Brain microvascular endothelial cell (primary cell): ENCODE measurements at regions not wholly inside any gene's neighbourhood (a gene's known extent, or its start where the extent isn't known, plus 50 kb on each side); places are given as distances from the start of the nearest gene placed in this dataset.

Experiments
- DNase-seq: peaks from one replicate; pipeline ENCODE4 v3.0.0-alpha.2; 2020
- H3K27ac ChIP-seq: fragments of 250-450 bp; sonication (Bioruptor Pico); 2 replicates; pipeline ENCODE4 v1.5.1; 2020; ENCODE audit warnings: mild to moderate bottlenecking, moderate library complexity
- H3K27me3 ChIP-seq: fragments of 250-450 bp; sonication (Bioruptor Pico); replicated peaks from 2 replicates; pipeline ENCODE4 v1.5.1; 2020; ENCODE audit warnings: mild to moderate bottlenecking
- H3K36me3 ChIP-seq: fragments of 250-450 bp; sonication (Bioruptor Pico); replicated peaks from 2 replicates; pipeline ENCODE4 v1.5.1; 2020; ENCODE audit warnings: mild to moderate bottlenecking
- H3K4me3 ChIP-seq: 2 replicates; pipeline ENCODE4 v1.5.1; 2011; ENCODE audit warnings: low read depth, mild to moderate bottlenecking, control low read depth, low read length, moderate library complexity
- CTCF ChIP-seq: IDR thresholded peaks from 2 replicates; pipeline ENCODE4 v1.5.1; 2011; ENCODE audit warnings: low read depth, mild to moderate bottlenecking, moderate library complexity, low read length, control low read depth, inconsistent platforms; ENCODE audit errors: missing control alignments
- in situ Hi-C: cut with HindIII; loops from 2 replicates; pipeline ENCODE4 v1.10.0; 2017; ENCODE audit warnings: low sequenced_read_pairs, low pct_ligation_motif_present

- H3K27ac ChIP-seq = no peak overlapping the region
- DNase-seq = no peak
- H3K4me3 ChIP-seq = no peak overlapping the region
- no peak for TF ChIP-seq CTCF
- no peaks in the 10 kb centered on the region for H3K36me3 ChIP-seq
- in situ Hi-C loops = no loop called here
- H3K27me3 ChIP-seq = no peaks in the 10 kb centered on the region
Measured at GRCh38 chr7:152553671-152554317, 118.0 kb upstream of the KMT2C start.

- H3K27me3 ChIP-seq = no peaks in the 10 kb centered on the region
- TF ChIP-seq CTCF = no peak
- no peak overlapping the region for H3K27ac ChIP-seq
- H3K36me3 ChIP-seq = no peaks in the 10 kb centered on the region
- in situ Hi-C loops = no loop called here
- no peak for DNase-seq
- no peak overlapping the region for H3K4me3 ChIP-seq
Measured at GRCh38 chr7:152551304-152552036, 115.7 kb upstream of the KMT2C start.

GRCh38 chr7:152544971-152545619 is 109.3 kb upstream of the KMT2C start:
- Histone ChIP-seq H3K27me3 (no peaks in the 10 kb centered on the region), H3K36me3 (no peaks in the 10 kb centered on the region), H3K27ac (no peak overlapping the region), H3K4me3 (no peak overlapping the region)
- in situ Hi-C loops = no loop called here
- TF ChIP-seq CTCF = no peak
- DNase-seq = no peak

- DNase-seq = no peak
- no peaks in the 10 kb centered on the region for H3K36me3 ChIP-seq
- in situ Hi-C loops = no loop called here
- no peaks in the 10 kb centered on the region for H3K27me3 ChIP-seq
- H3K4me3 ChIP-seq = no peak overlapping the region
- TF ChIP-seq CTCF = no peak
- no peak overlapping the region for H3K27ac ChIP-seq
Measured at GRCh38 chr7:152544481-152544927, 108.7 kb upstream of the KMT2C start.

- DNase-seq = no peak
- Histone ChIP-seq H3K4me3 (no peak overlapping the region), H3K27me3 (no peaks in the 10 kb centered on the region), H3K27ac (no peak overlapping the region), H3K36me3 (no peaks in the 10 kb centered on the region)
- no peak for TF ChIP-seq CTCF
- in situ Hi-C loops = no loop called here
Measured at GRCh38 chr7:152543799-152544198, 108.0 kb upstream of the KMT2C start.
